ENCODE measurements at regions not wholly inside any gene's neighbourhood (a gene's known extent, or its start where the extent isn't known, plus 50 kb on each side); places are given as distances from the start of the nearest gene placed in this dataset.

- DNase-seq (ENCODE audit: low read depth in 1 of 2, low spot score in 1 of 2): no peak
- no peak for TF ChIP-seq CTCF (IDR thresholded peaks at IDR 0.05; ENCODE audit: insufficient read depth, low read length)
- no peaks in the 10 kb centered on the region for H3K27me3 ChIP-seq (ENCODE audit: insufficient read depth, poor library complexity, severe bottlenecking)
- H3K27ac ChIP-seq (replicated peaks): no peak overlapping the region
- no peak overlapping the region for H3K4me3 ChIP-seq (replicated peaks; ENCODE audit: insufficient read depth, low read length)
Measured at GRCh38 chr20:21994203-21994602, 288.7 kb downstream of the PAX1 start.

GRCh38 chr20:21982559-21982958 lies 277.1 kb downstream of the PAX1 start:
- Histone ChIP-seq H3K4me3 (replicated peaks; ENCODE audit: insufficient read depth, low read length) (no peak overlapping the region), H3K27me3 (ENCODE audit: insufficient read depth, poor library complexity, severe bottlenecking) (no peaks in the 10 kb centered on the region), H3K27ac (replicated peaks) (no peak overlapping the region)
- DNase-seq (ENCODE audit: low read depth in 1 of 2, low spot score in 1 of 2): no peak
- no peak for TF ChIP-seq POLR2AphosphoS5 (IDR thresholded peaks at IDR 0.05; ENCODE audit: low read depth)
- TF ChIP-seq SPI1 (IDR thresholded peaks at IDR 0.05; ENCODE audit: borderline replicate concordance, low read depth): no peak

GRCh38 chr20:21981597-21982344 lies 276.3 kb downstream of the PAX1 start:
- no peaks in the 10 kb centered on the region for H3K27me3 ChIP-seq (ENCODE audit: insufficient read depth, poor library complexity, severe bottlenecking)

GRCh38 chr20:21981179-21981578 lies 275.7 kb downstream of the PAX1 start:
- Histone ChIP-seq H3K4me3 (replicated peaks; ENCODE audit: insufficient read depth, low read length) (no peak overlapping the region), H3K27me3 (ENCODE audit: insufficient read depth, poor library complexity, severe bottlenecking) (no peaks in the 10 kb centered on the region), H3K27ac (replicated peaks) (no peak overlapping the region)
- DNase-seq (ENCODE audit: low read depth in 1 of 2, low spot score in 1 of 2): no peak
- TF ChIP-seq GABPA (IDR thresholded peaks at IDR 0.05; ENCODE audit: low read depth) (no peak), POLR2AphosphoS5 (IDR thresholded peaks at IDR 0.05; ENCODE audit: low read depth) (no peak), SPI1 (IDR thresholded peaks at IDR 0.05; ENCODE audit: borderline replicate concordance, low read depth) (no peak), REST (IDR thresholded peaks at IDR 0.05; ENCODE audit: insufficient replicate concordance, low read depth) (no peak), CTCF (IDR thresholded peaks at IDR 0.05; ENCODE audit: insufficient read depth, low read length) (no peak)

More at GRCh38 chr20:21981597-21982344, 276.3 kb downstream of the PAX1 start:
- Histone ChIP-seq H3K27ac (replicated peaks) (no peak overlapping the region), H3K4me3 (replicated peaks; ENCODE audit: insufficient read depth, low read length) (no peak overlapping the region)
- no peak for TF ChIP-seq CTCF (IDR thresholded peaks at IDR 0.05; ENCODE audit: insufficient read depth, low read length)
- no peak for TF ChIP-seq SPI1 (IDR thresholded peaks at IDR 0.05; ENCODE audit: borderline replicate concordance, low read depth)
- no peak for TF ChIP-seq GABPA (IDR thresholded peaks at IDR 0.05; ENCODE audit: low read depth)
- no peak for TF ChIP-seq REST (IDR thresholded peaks at IDR 0.05; ENCODE audit: insufficient replicate concordance, low read depth)
- no peak for TF ChIP-seq POLR2AphosphoS5 (IDR thresholded peaks at IDR 0.05; ENCODE audit: low read depth)
- no peak for DNase-seq (ENCODE audit: low read depth in 1 of 2, low spot score in 1 of 2)

Measured in HL-60 (cell line).